Tibial artery (tissue), 4 donors: ENCODE measurements at regions not wholly inside any gene's neighbourhood (a gene's known extent, or its start where the extent isn't known, plus 50 kb on each side); places are given as distances from the start of the nearest gene placed in this dataset.

Experiments
- DNase-seq, 2 donors: peaks; one replicate each; pipeline ENCODE4 v3.0.0-alpha.2; 2019
- H3K27ac ChIP-seq, 2 donors: fragments of 200-600 bp; sonication (generic) in 1 of 2; 1 replicate in 1 of 2; 2 replicates in 1 of 2; pipeline ENCODE4 v1.5.1; 2018 to 2019; ENCODE audit warnings: mild to moderate bottlenecking in 1 of 2
- H3K27me3 ChIP-seq, 2 donors: fragments of 200-600 bp; sonication (generic) in 1 of 2; one replicate each; pipeline versions ENCODE4 v1.5.1 to v1.6.0; 2016 to 2019
- H3K36me3 ChIP-seq, 3 donors: fragments of 200-600 bp; sonication (generic) in 2 of 3; one replicate each; pipeline ENCODE4 v1.5.1; 2016 to 2019; ENCODE audit warnings: mild to moderate bottlenecking in 2 of 3
- H3K4me1 ChIP-seq, 4 donors: fragments of 200-600 bp; sonication (generic) in 2 of 4; 1 replicate in 3 of 4; 2 replicates in 1 of 4; pipeline ENCODE4 v1.5.1; 2016 to 2019
- H3K4me3 ChIP-seq, 2 donors: fragments of 200-600 bp; sonication (generic) in 1 of 2; 1 replicate in 1 of 2; 2 replicates in 1 of 2; pipeline ENCODE4 v1.5.1; 2018 to 2019; ENCODE audit warnings: mild to moderate bottlenecking in 2 of 2
- H3K9me3 ChIP-seq, 3 donors: fragments of 200-600 bp; sonication (generic) in 1 of 3; one replicate each; pipeline ENCODE4 v1.5.1; 2016 to 2019
- CTCF ChIP-seq, 2 experiments: fragments of 200-600 bp in 1 of 2; fragments of 450-650 bp in 1 of 2; IDR thresholded peaks; one replicate each; pipeline ENCODE4 v1.5.1; 2017 to 2019; ENCODE audit warnings: antibody characterized with exemption in 2 of 2, mild to moderate bottlenecking in 1 of 2, moderate library complexity in 1 of 2
- intact Hi-C: fragments of 100-400 bp; cut with DNase I; formaldehyde crosslinking; loops from one replicate; pipeline ENCODE4 v1.15.0; 2023; ENCODE audit warnings: low total_unique reads

GRCh38 chr6:167719920-167720319, 106.8 kb upstream of the AFDN start:
- intact Hi-C loops, result no loop called here
- DNase-seq, result no peak
- H3K36me3 ChIP-seq, result no peaks in the 10 kb centered on the region
- no peaks in the 10 kb centered on the region for H3K4me1 ChIP-seq
- peaks cover 0 to 21% of the 10 kb centered on the region in 2 donors for H3K27me3 ChIP-seq
- H3K27ac ChIP-seq, result no peak overlapping the region
- H3K4me3 ChIP-seq, result no peak overlapping the region
- no peak for TF ChIP-seq CTCF (IDR thresholded peaks at IDR 0.05)
- H3K9me3 ChIP-seq, result peaks cover 0 to 10% (median 9%) of the 10 kb centered on the region in 3 donors

GRCh38 chr6:167720456-167721285, 106.0 kb upstream of the AFDN start:
- no peak for TF ChIP-seq CTCF (IDR thresholded peaks at IDR 0.05)
- no peak for DNase-seq
- no peaks in the 10 kb centered on the region for H3K4me1 ChIP-seq
- no peaks in the 10 kb centered on the region for H3K36me3 ChIP-seq
- H3K9me3 ChIP-seq, result peaks cover 0 to 10% (median 9%) of the 10 kb centered on the region in 3 donors
- no peak overlapping the region for H3K27ac ChIP-seq
- intact Hi-C loops, result no loop called here
- peaks cover 0 to 21% of the 10 kb centered on the region in 2 donors for H3K27me3 ChIP-seq
- no peak overlapping the region for H3K4me3 ChIP-seq

- intact Hi-C loops, result no loop called here
- no peak for TF ChIP-seq CTCF (IDR thresholded peaks at IDR 0.05)
Measured at GRCh38 chr6:167721291-167721690, 105.4 kb upstream of the AFDN start.

GRCh38 chr6:167722634-167723309, 103.9 kb upstream of the AFDN start:
- Histone ChIP-seq H3K9me3 (peaks cover 0 to 10% (median 9%) of the 10 kb centered on the region in 3 donors), H3K36me3 (no peaks in the 10 kb centered on the region), H3K27me3 (peaks cover 0 to 21% of the 10 kb centered on the region in 2 donors), H3K27ac (no peak overlapping the region), H3K4me1 (no peaks in the 10 kb centered on the region), H3K4me3 (no peak overlapping the region)
- no peak for DNase-seq
- intact Hi-C loops, result no loop called here
- no peak for TF ChIP-seq CTCF (IDR thresholded peaks at IDR 0.05)

More at GRCh38 chr6:167721291-167721690, 105.4 kb upstream of the AFDN start:
- H3K4me3 ChIP-seq, result no peak overlapping the region
- H3K36me3 ChIP-seq, result no peaks in the 10 kb centered on the region
- H3K27ac ChIP-seq, result no peak overlapping the region
- DNase-seq, result no peak
- peaks cover 0 to 10% (median 9%) of the 10 kb centered on the region in 3 donors for H3K9me3 ChIP-seq
- H3K4me1 ChIP-seq, result no peaks in the 10 kb centered on the region
- H3K27me3 ChIP-seq, result peaks cover 0 to 21% of the 10 kb centered on the region in 2 donors

- TF ChIP-seq CTCF (IDR thresholded peaks at IDR 0.05), result no peak
- no peak overlapping the region for H3K27ac ChIP-seq
- intact Hi-C loops, result no loop called here
- H3K4me3 ChIP-seq, result no peak overlapping the region
- peaks cover 0 to 10% (median 9%) of the 10 kb centered on the region in 3 donors for H3K9me3 ChIP-seq
- peaks cover 0 to 4% (median 0%) of the 10 kb centered on the region in 4 donors for H3K4me1 ChIP-seq
- H3K27me3 ChIP-seq, result peaks cover 0 to 15% of the 10 kb centered on the region in 2 donors
- no peaks in the 10 kb centered on the region for H3K36me3 ChIP-seq
- peak in 1 of 2 donors; percentile 27 for DNase-seq
Measured at GRCh38 chr6:167726043-167726621, 100.6 kb upstream of the AFDN start.
